Activated CD8-positive, alpha-beta T cell treated with anti-CD3 and anti-CD28 coated beads for 36 hours (primary cell): ENCODE measurements at regions not wholly inside any gene's neighbourhood (a gene's known extent, or its start where the extent isn't known, plus 50 kb on each side); places are given as distances from the start of the nearest gene placed in this dataset.

ENCODE experiments used
- ATAC-seq: fragments of 200-7000 bp; cut with Tn5 transposase; one replicate; pipeline ENCODE4 v1.10.0; 2021; ENCODE audit warnings: mild to moderate bottlenecking, moderate library complexity
- CTCF ChIA-PET: fragments of 350-600 bp; sonication (Branson Sonifier 250); formaldehyde crosslinking; loops from one replicate; lab custom pipeline; 2021; ENCODE audit warnings: antibody characterized with exemption; lab: Charles Lee
- POLR2A ChIA-PET: fragments of 350-600 bp; sonication (Branson Sonifier 250); formaldehyde crosslinking; loops from one replicate; lab custom pipeline; 2021; ENCODE audit warnings: antibody characterized with exemption; lab: Charles Lee
- DNase-seq: peaks from one replicate; pipeline ENCODE4 v3.0.0-alpha.2; 2020
- H3K27ac Mint-ChIP-seq: one replicate; pipeline ENCODE4 v1.8.0; 2021; ENCODE audit warnings: mild to moderate bottlenecking, mixed read lengths
- H3K27me3 Mint-ChIP-seq: one replicate; pipeline ENCODE4 v1.8.0; 2021; ENCODE audit warnings: mixed read lengths
- H3K36me3 Mint-ChIP-seq: one replicate; pipeline ENCODE4 v1.8.0; 2021; ENCODE audit warnings: low read depth, mixed read lengths
- H3K4me1 Mint-ChIP-seq: one replicate; pipeline ENCODE4 v1.8.0; 2021; ENCODE audit warnings: low read depth, mixed read lengths
- H3K4me3 Mint-ChIP-seq: one replicate; pipeline ENCODE4 v1.8.0; 2021; ENCODE audit warnings: mild to moderate bottlenecking, moderate library complexity, mixed read lengths
- H3K9me3 Mint-ChIP-seq: one replicate; pipeline ENCODE4 v1.8.0; 2021; ENCODE audit warnings: mixed read lengths
- intact Hi-C: fragments of 100-400 bp; cut with micrococcal nuclease; formaldehyde crosslinking; loops from one replicate; pipeline ENCODE4 v1.10.0; 2022
- TF ChIP-seq, protein P1 (sequence below): fragments of 200-600 bp; IDR thresholded peaks from one replicate; pipeline ENCODE4 v1.8.0; 2022; ENCODE audit warnings: antibody characterized with exemption, mild to moderate bottlenecking

GRCh38 chrX:40821780-40822179 lies 86.4 kb upstream of the MED14 start:
- ATAC-seq, result no peak
- ChIA-PET CTCF (no interaction called here), POLR2A (no interaction called here)
- no peaks in the 10 kb centered on the region for H3K4me1 Mint-ChIP-seq
- no peak for DNase-seq
- H3K27ac Mint-ChIP-seq, result no peak overlapping the region
- intact Hi-C loops, result no loop called here
- H3K4me3 Mint-ChIP-seq, result no peak overlapping the region
- no peaks in the 10 kb centered on the region for H3K36me3 Mint-ChIP-seq
- no peaks in the 10 kb centered on the region for H3K27me3 Mint-ChIP-seq
- peaks cover 3% of the 10 kb centered on the region for H3K9me3 Mint-ChIP-seq
- TF ChIP-seq, protein P1, sequence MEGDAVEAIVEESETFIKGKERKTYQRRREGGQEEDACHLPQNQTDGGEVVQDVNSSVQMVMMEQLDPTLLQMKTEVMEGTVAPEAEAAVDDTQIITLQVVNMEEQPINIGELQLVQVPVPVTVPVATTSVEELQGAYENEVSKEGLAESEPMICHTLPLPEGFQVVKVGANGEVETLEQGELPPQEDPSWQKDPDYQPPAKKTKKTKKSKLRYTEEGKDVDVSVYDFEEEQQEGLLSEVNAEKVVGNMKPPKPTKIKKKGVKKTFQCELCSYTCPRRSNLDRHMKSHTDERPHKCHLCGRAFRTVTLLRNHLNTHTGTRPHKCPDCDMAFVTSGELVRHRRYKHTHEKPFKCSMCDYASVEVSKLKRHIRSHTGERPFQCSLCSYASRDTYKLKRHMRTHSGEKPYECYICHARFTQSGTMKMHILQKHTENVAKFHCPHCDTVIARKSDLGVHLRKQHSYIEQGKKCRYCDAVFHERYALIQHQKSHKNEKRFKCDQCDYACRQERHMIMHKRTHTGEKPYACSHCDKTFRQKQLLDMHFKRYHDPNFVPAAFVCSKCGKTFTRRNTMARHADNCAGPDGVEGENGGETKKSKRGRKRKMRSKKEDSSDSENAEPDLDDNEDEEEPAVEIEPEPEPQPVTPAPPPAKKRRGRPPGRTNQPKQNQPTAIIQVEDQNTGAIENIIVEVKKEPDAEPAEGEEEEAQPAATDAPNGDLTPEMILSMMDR, result no peak

DNA sequence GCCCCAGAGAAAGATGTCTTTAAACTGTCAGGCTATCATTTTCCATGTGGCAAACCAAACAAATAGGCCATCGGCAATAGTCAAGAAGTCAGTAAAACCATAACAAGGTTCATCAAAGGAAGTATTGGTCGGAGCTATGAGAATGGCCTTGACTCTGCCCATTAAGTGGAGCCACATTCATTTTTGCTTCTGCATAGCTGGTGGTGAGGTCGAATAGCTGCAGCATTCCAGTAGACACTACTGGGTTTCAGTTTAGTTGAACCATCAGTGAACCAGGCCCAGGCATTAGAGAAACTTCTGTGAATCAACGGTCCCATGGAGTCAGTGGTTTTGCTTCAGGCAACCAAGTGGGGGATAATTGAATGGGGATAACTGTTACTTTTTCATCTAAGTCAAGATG lies 92.0 kb upstream of the MED14 start:
- ATAC-seq, result no peak
- H3K9me3 Mint-ChIP-seq, result peaks cover 3% of the 10 kb centered on the region
- TF ChIP-seq, protein P1, result no peak
- intact Hi-C loops, result no loop called here
- no peak overlapping the region for H3K27ac Mint-ChIP-seq
- CTCF ChIA-PET, result no interaction called here
- H3K4me3 Mint-ChIP-seq, result no peak overlapping the region
- H3K4me1 Mint-ChIP-seq, result no peaks in the 10 kb centered on the region
- DNase-seq, result no peak
- H3K27me3 Mint-ChIP-seq, result peaks cover 2% of the 10 kb centered on the region
- H3K36me3 Mint-ChIP-seq, result no peaks in the 10 kb centered on the region
- POLR2A ChIA-PET, result no interaction called here

- no peak overlapping the region for H3K4me3 Mint-ChIP-seq
- H3K27ac Mint-ChIP-seq, result no peak overlapping the region
- no peak for DNase-seq
- no peaks in the 10 kb centered on the region for H3K36me3 Mint-ChIP-seq
- intact Hi-C loops, result no loop called here
- CTCF ChIA-PET, result no interaction called here
- H3K9me3 Mint-ChIP-seq, result no peaks in the 10 kb centered on the region
- POLR2A ChIA-PET, result no interaction called here
- TF ChIP-seq, protein P1, result no peak
- ATAC-seq, result no peak
- H3K4me1 Mint-ChIP-seq, result no peaks in the 10 kb centered on the region
- H3K27me3 Mint-ChIP-seq, result peaks cover 2% of the 10 kb centered on the region
These were observed 96.4 kb upstream of the MED14 start for GRCh38 chrX:40831750-40832149.

GRCh38 chrX:40832723-40833122 lies 97.4 kb upstream of the MED14 start:
- TF ChIP-seq, protein P1, result no peak
- POLR2A ChIA-PET, result no interaction called here

DNA sequence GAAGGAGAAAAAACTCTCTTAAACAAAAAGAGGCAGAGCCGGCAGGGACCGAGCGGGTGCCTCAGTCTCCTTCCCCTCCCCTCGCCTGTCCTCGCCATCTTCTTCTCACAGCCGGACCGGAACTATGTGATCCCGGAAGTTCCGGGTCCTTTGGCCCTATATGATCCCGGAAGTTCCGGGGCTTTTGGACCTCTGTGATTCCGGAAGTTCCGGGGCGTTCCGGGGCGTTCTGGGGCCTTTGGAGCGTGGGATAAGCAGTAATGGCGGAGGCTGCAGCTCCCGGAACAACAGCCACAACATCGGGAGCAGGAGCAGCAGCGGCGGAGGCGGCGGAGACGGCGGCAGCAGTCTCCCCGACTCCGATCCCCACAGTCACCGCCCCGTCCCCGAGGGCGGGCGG lies 98.9 kb upstream of the MED14 start:
- TF ChIP-seq, protein P1, result no peak
- Mint-ChIP-seq H3K4me3 (no peak overlapping the region), H3K36me3 (no peaks in the 10 kb centered on the region), H3K27ac (no peak overlapping the region), H3K4me1 (no peaks in the 10 kb centered on the region), H3K9me3 (no peaks in the 10 kb centered on the region), H3K27me3 (peaks cover 2% of the 10 kb centered on the region)
- POLR2A ChIA-PET, result no interaction called here
- DNase-seq (no peak), ATAC-seq (no peak)
- CTCF ChIA-PET, result no interaction called here
- intact Hi-C loops, result no loop called here

More at GRCh38 chrX:40832723-40833122, 97.4 kb upstream of the MED14 start:
- no peaks in the 10 kb centered on the region for H3K4me1 Mint-ChIP-seq
- no peak for ATAC-seq
- no peaks in the 10 kb centered on the region for H3K9me3 Mint-ChIP-seq
- CTCF ChIA-PET, result no interaction called here
- no peak for DNase-seq
- peaks cover 2% of the 10 kb centered on the region for H3K27me3 Mint-ChIP-seq
- no peak overlapping the region for H3K27ac Mint-ChIP-seq
- no peak overlapping the region for H3K4me3 Mint-ChIP-seq
- H3K36me3 Mint-ChIP-seq, result no peaks in the 10 kb centered on the region
- intact Hi-C loops, result no loop called here
